ENCODE measurements at regions not wholly inside any gene's neighbourhood (a gene's known extent, or its start where the extent isn't known, plus 50 kb on each side); places are given as distances from the start of the nearest gene placed in this dataset.
"Not testable (repeated sequence)": the region's sequence is repeated elsewhere in the genome, so short reads cannot be mapped to it uniquely, and the experiment has no call there.

- DNase-seq: no peak
Measured at GRCh38 chr2:59858540-59858939, 694.9 kb downstream of the BCL11A start.

- no peak for DNase-seq
Measured at GRCh38 chr2:59857109-59857508, 696.3 kb downstream of the BCL11A start.

- DNase-seq: no peak
Measured at GRCh38 chr2:59856391-59856790, 697.1 kb downstream of the BCL11A start.

GRCh38 chr2:59853032-59853431, 700.4 kb downstream of the BCL11A start:
- DNase-seq: no peak

GRCh38 chr2:59851836-59852475, 701.5 kb downstream of the BCL11A start:
- DNase-seq: no peak

GRCh38 chr2:59850554-59850953, 702.9 kb downstream of the BCL11A start:
- DNase-seq: no peak

GRCh38 chr2:59833941-59834340, 719.5 kb downstream of the BCL11A start:
- no peak for DNase-seq

GRCh38 chr2:59830601-59831000, 722.9 kb downstream of the BCL11A start:
- no peak for DNase-seq

- DNase-seq: no peak
Measured at GRCh38 chr2:59827677-59828076, 725.8 kb downstream of the BCL11A start.

- DNase-seq: no peak
Measured at GRCh38 chr2:59826177-59826576, 727.3 kb downstream of the BCL11A start.

- DNase-seq: no peak
Measured at GRCh38 chr2:59824314-59824713, 729.1 kb downstream of the BCL11A start.

GRCh38 chr2:59816075-59816474, 737.4 kb downstream of the BCL11A start:
- DNase-seq: no peak

- not testable (repeated sequence) for DNase-seq
Measured at GRCh38 chr2:59810283-59810682, 743.2 kb downstream of the BCL11A start.

GRCh38 chr2:59806486-59806885, 747.0 kb downstream of the BCL11A start:
- DNase-seq: no peak

GRCh38 chr2:59804732-59805131, 748.7 kb downstream of the BCL11A start:
- no peak for DNase-seq

GRCh38 chr2:59803586-59803985, 749.9 kb downstream of the BCL11A start:
- no peak for DNase-seq

GRCh38 chr2:59798687-59799232, 754.7 kb downstream of the BCL11A start:
- DNase-seq: no peak

- no peak for DNase-seq
Measured at GRCh38 chr2:59791004-59791618, 762.3 kb downstream of the BCL11A start.

GRCh38 chr2:59790186-59791003, 763.1 kb downstream of the BCL11A start:
- no peak for DNase-seq

- no peak for DNase-seq
Measured at GRCh38 chr2:59789523-59789922, 763.9 kb downstream of the BCL11A start.

- no peak for DNase-seq
Measured at GRCh38 chr2:59787095-59787494, 766.4 kb downstream of the BCL11A start.

GRCh38 chr2:59786684-59787083, 766.8 kb downstream of the BCL11A start:
- DNase-seq: no peak

GRCh38 chr2:59779571-59779970, 773.9 kb downstream of the BCL11A start:
- DNase-seq: peak; percentile 6
